ENCODE measurements at regions not wholly inside any gene's neighbourhood (a gene's known extent, or its start where the extent isn't known, plus 50 kb on each side); places are given as distances from the start of the nearest gene placed in this dataset.

DNA sequence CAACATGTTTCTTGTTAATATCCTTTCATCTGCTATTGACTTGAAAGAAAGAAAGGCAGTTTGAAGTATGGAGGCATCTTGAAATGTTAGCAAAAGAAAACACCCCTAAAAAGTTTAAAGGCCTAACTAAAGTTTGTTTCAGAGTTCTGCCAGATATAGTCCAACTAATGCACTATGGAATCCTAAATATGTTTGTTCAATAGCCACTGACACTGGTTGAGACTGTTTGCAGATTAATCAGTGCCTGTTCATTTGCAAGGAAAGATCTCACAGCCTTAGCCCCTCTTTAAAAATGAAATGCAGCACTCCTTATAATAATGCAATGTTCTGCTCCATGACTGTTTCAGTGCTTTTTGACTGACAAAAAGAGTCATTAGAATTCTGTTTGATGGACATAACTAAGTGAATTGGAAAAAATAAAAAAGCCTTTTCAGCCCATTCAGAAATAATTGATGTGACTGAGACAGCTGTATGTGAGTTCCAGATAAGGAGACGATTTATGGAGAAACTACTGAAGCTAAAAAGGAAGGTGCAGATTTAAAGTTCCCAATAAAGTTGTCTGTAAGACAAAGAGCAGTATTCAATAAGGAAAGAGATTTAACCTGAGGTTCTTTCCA, 192.0 kb downstream of the PCDH7 start:
- Histone ChIP-seq H3K9ac (ENCODE audit: low read length) (no peak overlapping the region), H3K9me3 (ENCODE audit: control insufficient read depth, insufficient read depth, low read depth, low read length) (no peaks in the 10 kb centered on the region), H3K27ac (ENCODE audit: low read depth, low read length) (no peak overlapping the region), H3K36me3 (ENCODE audit: control insufficient read depth, insufficient read depth, low read length) (no peaks in the 10 kb centered on the region), H3K27me3 (ENCODE audit: control insufficient read depth, insufficient read depth, low read length) (no peaks in the 10 kb centered on the region), H3K4me1 (ENCODE audit: control insufficient read depth, insufficient read depth, low read length) (peaks cover 20% of the 10 kb centered on the region), H3K4me3 (ENCODE audit: low read depth, low read length) (no peak overlapping the region)

DNA sequence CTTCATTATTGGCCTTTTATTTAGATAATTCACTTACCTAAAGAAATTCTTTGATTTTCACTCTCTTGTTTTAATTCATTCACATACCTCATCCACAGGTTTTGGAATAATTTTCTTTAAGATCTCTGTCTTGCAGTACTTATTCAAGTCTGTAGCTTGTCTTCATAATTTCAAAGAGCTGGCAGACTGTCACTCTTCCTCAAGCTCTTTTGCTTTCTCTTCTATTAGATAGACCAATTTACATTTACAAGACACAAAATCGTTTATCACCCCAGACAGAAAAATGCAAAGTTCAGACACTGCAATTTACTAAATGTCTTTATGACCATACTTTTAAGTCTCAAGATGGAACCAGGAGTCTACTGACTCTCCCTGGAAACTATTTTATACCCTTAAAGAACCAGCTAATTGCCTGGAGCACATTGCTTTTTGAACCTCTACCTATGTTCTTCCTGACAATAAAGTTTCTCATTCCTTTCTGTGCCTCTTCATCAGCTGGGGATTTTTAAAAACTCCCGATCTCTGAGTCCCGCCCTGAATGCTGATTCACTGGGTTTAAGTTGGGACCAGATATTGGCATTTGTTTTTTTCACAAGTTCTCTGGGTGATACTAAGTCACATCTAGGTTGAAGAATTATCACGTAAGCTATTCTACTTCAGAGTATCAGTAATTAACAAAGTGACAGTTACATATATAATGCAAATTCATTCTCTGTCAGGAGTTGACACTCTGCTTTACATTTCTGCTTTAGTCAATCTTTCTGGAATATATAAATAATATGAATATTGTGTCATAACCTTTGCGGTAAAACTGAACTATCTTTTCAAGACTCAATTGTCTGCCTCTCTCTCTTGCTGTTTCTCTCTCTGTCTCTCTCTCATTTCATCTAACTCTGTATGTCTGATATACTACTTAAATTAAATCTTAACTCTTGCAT, 196.4 kb downstream of the PCDH7 start:
- Histone ChIP-seq H3K27ac (ENCODE audit: low read depth, low read length) (0 out of 2 replicates have a peak overlapping the region, but pooled peaks have one; percentile 29), H3K27me3 (ENCODE audit: control insufficient read depth, insufficient read depth, low read length) (no peaks in the 10 kb centered on the region), H3K36me3 (ENCODE audit: control insufficient read depth, insufficient read depth, low read length) (no peaks in the 10 kb centered on the region), H3K4me1 (ENCODE audit: control insufficient read depth, insufficient read depth, low read length) (peaks cover 45% of the 10 kb centered on the region), H3K9me3 (ENCODE audit: control insufficient read depth, insufficient read depth, low read depth, low read length) (no peaks in the 10 kb centered on the region), H3K4me3 (ENCODE audit: low read depth, low read length) (no peak overlapping the region), H3K9ac (ENCODE audit: low read length) (no peak overlapping the region)

DNA sequence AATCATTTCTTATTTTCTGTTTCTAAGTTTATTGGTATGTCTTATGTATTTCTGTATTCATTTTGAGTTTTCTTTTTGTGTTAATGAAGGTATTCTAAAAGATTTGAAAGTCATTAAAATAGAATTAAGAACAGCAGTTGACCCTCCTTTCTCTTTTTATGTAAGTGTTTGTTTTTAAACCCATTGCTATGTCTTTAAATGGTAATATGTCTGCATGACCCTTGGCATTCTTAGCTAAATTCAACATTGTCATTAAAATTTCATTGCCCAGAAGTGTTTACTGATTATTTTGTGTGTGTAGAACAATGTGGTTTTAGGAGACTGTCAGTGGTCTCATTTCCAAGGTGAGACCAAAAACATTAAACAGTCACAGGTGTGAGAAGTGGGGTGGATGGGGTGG, 197.8 kb downstream of the PCDH7 start:
- H3K27ac ChIP-seq (ENCODE audit: low read depth, low read length), result peak overlapping the region; percentile 68; the same call in 1 of the 2 replicates
- H3K4me1 ChIP-seq (ENCODE audit: control insufficient read depth, insufficient read depth, low read length), result peaks cover 37% of the 10 kb centered on the region
- no peak overlapping the region for H3K9ac ChIP-seq (ENCODE audit: low read length)
- no peaks in the 10 kb centered on the region for H3K9me3 ChIP-seq (ENCODE audit: control insufficient read depth, insufficient read depth, low read depth, low read length)
- no peak overlapping the region for H3K4me3 ChIP-seq (ENCODE audit: low read depth, low read length)
- no peaks in the 10 kb centered on the region for H3K27me3 ChIP-seq (ENCODE audit: control insufficient read depth, insufficient read depth, low read length)
- H3K36me3 ChIP-seq (ENCODE audit: control insufficient read depth, insufficient read depth, low read length), result no peaks in the 10 kb centered on the region

DNA sequence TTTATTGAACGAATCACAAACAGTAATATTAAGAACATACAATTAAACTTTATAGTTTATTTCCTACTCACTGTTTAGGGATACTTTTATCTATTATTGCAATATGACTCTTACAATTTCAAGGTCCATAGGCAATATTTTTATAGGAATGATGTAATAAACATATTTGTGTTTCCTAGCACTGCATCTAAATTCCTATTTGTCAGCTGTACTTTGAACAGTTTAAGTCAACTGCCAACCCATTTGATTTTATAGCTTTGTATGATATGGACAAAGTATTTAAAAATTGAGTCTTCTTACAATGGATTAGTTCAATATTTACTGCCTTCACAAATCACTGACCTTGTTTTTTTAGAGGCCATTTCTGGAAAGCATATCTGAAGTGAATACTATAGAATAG, 199.3 kb downstream of the PCDH7 start:
- Histone ChIP-seq H3K4me3 (ENCODE audit: low read depth, low read length) (no peak overlapping the region), H3K4me1 (ENCODE audit: control insufficient read depth, insufficient read depth, low read length) (peaks cover 37% of the 10 kb centered on the region), H3K9me3 (ENCODE audit: control insufficient read depth, insufficient read depth, low read depth, low read length) (no peaks in the 10 kb centered on the region), H3K9ac (ENCODE audit: low read length) (no peak overlapping the region), H3K27ac (ENCODE audit: low read depth, low read length) (no peak overlapping the region), H3K36me3 (ENCODE audit: control insufficient read depth, insufficient read depth, low read length) (no peaks in the 10 kb centered on the region), H3K27me3 (ENCODE audit: control insufficient read depth, insufficient read depth, low read length) (no peaks in the 10 kb centered on the region)

DNA sequence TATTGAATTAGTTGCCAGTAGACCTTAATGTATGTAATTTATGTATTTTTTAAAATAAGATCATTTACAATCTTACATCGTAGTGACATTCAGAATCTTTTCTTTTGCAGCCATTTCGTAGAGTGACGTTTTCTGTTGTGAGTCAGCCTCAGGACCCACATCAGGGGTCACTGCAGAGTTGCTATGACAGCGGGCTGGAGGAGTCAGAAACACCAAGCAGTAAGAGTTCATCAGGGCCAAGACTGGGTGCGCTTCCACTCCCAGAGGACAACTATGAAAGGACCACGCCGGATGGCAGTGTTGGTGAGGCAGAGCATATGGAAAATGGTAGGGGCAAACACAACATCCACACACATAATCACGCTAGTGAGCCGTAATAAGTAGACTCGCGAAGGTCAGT, 199.9 kb downstream of the PCDH7 start:
- no peak overlapping the region for H3K9ac ChIP-seq (ENCODE audit: low read length)
- H3K9me3 ChIP-seq (ENCODE audit: control insufficient read depth, insufficient read depth, low read depth, low read length), result no peaks in the 10 kb centered on the region
- no peak overlapping the region for H3K4me3 ChIP-seq (ENCODE audit: low read depth, low read length)
- H3K4me1 ChIP-seq (ENCODE audit: control insufficient read depth, insufficient read depth, low read length), result peaks cover 37% of the 10 kb centered on the region
- no peaks in the 10 kb centered on the region for H3K27me3 ChIP-seq (ENCODE audit: control insufficient read depth, insufficient read depth, low read length)
- H3K27ac ChIP-seq (ENCODE audit: low read depth, low read length), result no peak overlapping the region
- no peaks in the 10 kb centered on the region for H3K36me3 ChIP-seq (ENCODE audit: control insufficient read depth, insufficient read depth, low read length)

DNA sequence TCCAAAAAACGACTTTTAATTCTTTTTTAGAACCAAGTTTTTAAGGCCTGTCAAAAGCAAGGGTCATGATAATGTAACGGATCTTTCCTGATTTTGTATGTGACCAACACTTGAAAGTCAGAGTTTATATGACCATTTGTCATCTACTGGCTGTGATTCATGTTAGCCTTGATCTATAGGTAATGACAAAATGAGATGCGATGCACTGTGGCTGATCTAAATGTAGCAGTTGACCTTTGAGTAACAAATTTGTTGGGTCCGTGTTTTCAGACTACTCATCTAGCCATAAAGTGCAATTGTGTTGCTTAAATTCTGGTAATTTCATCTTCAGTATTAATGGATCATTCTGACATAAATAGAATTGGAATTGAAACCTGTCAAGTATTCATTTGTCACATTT, 202.5 kb downstream of the PCDH7 start:
- H3K36me3 ChIP-seq (ENCODE audit: control insufficient read depth, insufficient read depth, low read length), result no peaks in the 10 kb centered on the region
- no peak overlapping the region for H3K4me3 ChIP-seq (ENCODE audit: low read depth, low read length)

DNA sequence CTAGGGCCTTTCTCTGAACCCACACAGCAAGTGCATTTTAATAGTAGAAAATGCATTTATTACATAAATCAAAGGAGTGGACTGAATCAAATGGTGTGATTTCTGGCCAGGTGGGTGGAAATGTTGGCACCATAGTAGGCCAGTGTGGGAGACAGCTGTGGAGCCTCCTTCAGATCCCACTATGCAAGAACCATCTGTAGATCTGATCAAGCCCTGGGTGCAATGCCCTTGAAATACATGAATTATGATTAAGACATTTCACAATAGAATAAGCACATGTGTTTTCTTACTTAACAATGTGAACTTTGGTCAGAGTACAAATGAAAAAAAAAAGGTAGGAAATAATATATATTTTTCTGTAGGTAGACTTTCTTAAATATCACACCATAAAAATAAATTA, 204.3 kb downstream of the PCDH7 start:
- no peak overlapping the region for H3K4me3 ChIP-seq (ENCODE audit: low read depth, low read length)
- H3K4me1 ChIP-seq (ENCODE audit: control insufficient read depth, insufficient read depth, low read length), result peaks cover 8% of the 10 kb centered on the region; the same call in 1 of the 2 replicates
- no peaks in the 10 kb centered on the region for H3K9me3 ChIP-seq (ENCODE audit: control insufficient read depth, insufficient read depth, low read depth, low read length)
- no peak overlapping the region for H3K9ac ChIP-seq (ENCODE audit: low read length)
- H3K36me3 ChIP-seq (ENCODE audit: control insufficient read depth, insufficient read depth, low read length), result no peaks in the 10 kb centered on the region
- H3K27ac ChIP-seq (ENCODE audit: low read depth, low read length), result no peak overlapping the region
- no peaks in the 10 kb centered on the region for H3K27me3 ChIP-seq (ENCODE audit: control insufficient read depth, insufficient read depth, low read length)

More for the DNA sequence above, 202.5 kb downstream of the PCDH7 start:
- Histone ChIP-seq H3K27me3 (ENCODE audit: control insufficient read depth, insufficient read depth, low read length) (no peaks in the 10 kb centered on the region), H3K4me1 (ENCODE audit: control insufficient read depth, insufficient read depth, low read length) (peaks cover 24% of the 10 kb centered on the region), H3K9me3 (ENCODE audit: control insufficient read depth, insufficient read depth, low read depth, low read length) (no peaks in the 10 kb centered on the region), H3K9ac (ENCODE audit: low read length) (no peak overlapping the region), H3K27ac (ENCODE audit: low read depth, low read length) (no peak overlapping the region)

DNA sequence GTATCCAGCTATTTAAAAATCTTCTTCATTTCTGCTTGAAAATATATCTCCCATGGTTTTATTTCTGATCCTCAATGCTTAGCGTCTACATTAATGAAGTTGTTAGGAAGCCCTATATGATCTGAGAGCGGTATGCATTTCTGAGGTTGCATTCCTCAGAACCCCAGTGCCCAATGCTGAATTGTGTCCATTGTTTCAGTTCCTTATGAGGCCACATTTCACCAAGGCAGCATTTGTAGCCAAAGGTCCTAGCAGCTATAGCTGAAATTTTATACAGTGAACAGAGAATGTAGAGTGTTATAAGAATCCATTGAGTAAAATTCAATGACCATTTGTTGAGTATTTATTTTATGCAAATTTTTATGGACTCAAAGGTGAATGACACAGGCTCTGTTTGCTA, 209.5 kb downstream of the PCDH7 start:
- Histone ChIP-seq H3K4me3 (ENCODE audit: low read depth, low read length) (no peak overlapping the region), H3K36me3 (ENCODE audit: control insufficient read depth, insufficient read depth, low read length) (no peaks in the 10 kb centered on the region), H3K27ac (ENCODE audit: low read depth, low read length) (no peak overlapping the region), H3K27me3 (ENCODE audit: control insufficient read depth, insufficient read depth, low read length) (no peaks in the 10 kb centered on the region), H3K9ac (ENCODE audit: low read length) (no peak overlapping the region), H3K9me3 (ENCODE audit: control insufficient read depth, insufficient read depth, low read depth, low read length) (no peaks in the 10 kb centered on the region), H3K4me1 (ENCODE audit: control insufficient read depth, insufficient read depth, low read length) (no peaks in the 10 kb centered on the region; the same call in 1 of the 2 replicates)

DNA sequence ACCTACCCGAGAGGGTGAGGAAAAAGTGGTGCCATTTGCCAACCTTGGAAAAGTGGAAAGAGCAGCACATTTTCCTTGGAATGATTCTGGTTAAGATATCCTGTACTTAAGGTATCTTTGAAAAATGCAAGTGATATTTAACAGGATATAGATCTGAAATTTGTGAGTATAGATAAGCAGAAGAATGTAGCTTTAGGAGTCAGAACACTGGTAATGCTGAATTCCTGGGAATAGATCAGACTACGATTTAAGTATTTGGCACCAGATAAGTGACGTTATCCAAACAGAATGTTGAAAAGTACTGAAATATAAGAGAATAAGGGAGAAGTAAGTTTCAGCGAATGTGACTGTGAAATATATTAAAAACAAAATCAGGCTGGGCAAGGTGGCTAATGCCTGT, 210.1 kb downstream of the PCDH7 start:
- H3K4me1 ChIP-seq (ENCODE audit: control insufficient read depth, insufficient read depth, low read length), result no peaks in the 10 kb centered on the region; the same call in 1 of the 2 replicates
- H3K27me3 ChIP-seq (ENCODE audit: control insufficient read depth, insufficient read depth, low read length), result no peaks in the 10 kb centered on the region
- H3K27ac ChIP-seq (ENCODE audit: low read depth, low read length), result no peak overlapping the region
- no peak overlapping the region for H3K4me3 ChIP-seq (ENCODE audit: low read depth, low read length)
- no peak overlapping the region for H3K9ac ChIP-seq (ENCODE audit: low read length)
- no peaks in the 10 kb centered on the region for H3K9me3 ChIP-seq (ENCODE audit: control insufficient read depth, insufficient read depth, low read depth, low read length)
- no peaks in the 10 kb centered on the region for H3K36me3 ChIP-seq (ENCODE audit: control insufficient read depth, insufficient read depth, low read length)

DNA sequence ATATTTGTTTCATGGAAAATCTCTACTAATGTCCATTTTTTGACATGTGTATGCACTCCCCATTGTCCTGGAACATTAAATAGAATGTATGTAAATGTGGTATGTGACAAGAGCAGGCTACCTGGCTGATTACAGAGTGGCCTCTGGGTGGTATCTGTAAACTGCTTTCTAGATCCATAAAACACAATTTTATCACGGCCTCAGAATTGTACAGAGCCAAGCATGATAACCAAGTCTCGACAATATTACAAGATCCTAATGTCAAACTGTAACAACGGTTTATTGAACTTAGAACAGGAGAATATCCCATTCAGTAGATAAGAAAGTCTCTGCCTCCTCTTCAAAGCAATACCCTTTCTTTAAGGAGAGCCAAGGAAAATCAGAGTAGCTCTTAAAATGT, 212.4 kb downstream of the PCDH7 start:
- no peaks in the 10 kb centered on the region for H3K4me1 ChIP-seq (ENCODE audit: control insufficient read depth, insufficient read depth, low read length)
- no peak overlapping the region for H3K9ac ChIP-seq (ENCODE audit: low read length)
- no peaks in the 10 kb centered on the region for H3K27me3 ChIP-seq (ENCODE audit: control insufficient read depth, insufficient read depth, low read length)
- no peaks in the 10 kb centered on the region for H3K9me3 ChIP-seq (ENCODE audit: control insufficient read depth, insufficient read depth, low read depth, low read length)
- no peak overlapping the region for H3K4me3 ChIP-seq (ENCODE audit: low read depth, low read length)
- H3K27ac ChIP-seq (ENCODE audit: low read depth, low read length), result no peak overlapping the region
- no peaks in the 10 kb centered on the region for H3K36me3 ChIP-seq (ENCODE audit: control insufficient read depth, insufficient read depth, low read length)

DNA sequence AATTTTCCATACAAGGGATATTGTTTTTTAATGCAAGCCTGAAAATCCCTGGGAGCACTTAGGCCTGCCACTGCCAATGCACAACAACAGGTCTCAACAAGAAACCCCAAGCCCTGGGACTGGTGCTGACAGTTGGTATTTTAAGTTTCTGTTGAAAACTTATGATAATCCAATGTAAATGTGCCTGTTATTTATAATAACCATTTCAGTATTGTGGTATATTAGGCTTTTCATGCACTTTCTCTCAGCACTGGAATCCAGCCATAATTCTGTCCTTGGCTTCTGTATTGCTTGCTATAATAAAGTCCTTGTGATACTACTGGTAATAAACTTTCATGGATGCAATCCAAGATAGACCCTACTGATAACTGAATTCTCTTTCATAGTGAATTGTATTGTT, 218.9 kb downstream of the PCDH7 start:
- Histone ChIP-seq H3K27me3 (ENCODE audit: control insufficient read depth, insufficient read depth, low read length) (no peaks in the 10 kb centered on the region), H3K4me1 (ENCODE audit: control insufficient read depth, insufficient read depth, low read length) (no peaks in the 10 kb centered on the region), H3K27ac (ENCODE audit: low read depth, low read length) (no peak overlapping the region), H3K9me3 (ENCODE audit: control insufficient read depth, insufficient read depth, low read depth, low read length) (no peaks in the 10 kb centered on the region), H3K36me3 (ENCODE audit: control insufficient read depth, insufficient read depth, low read length) (no peaks in the 10 kb centered on the region), H3K9ac (ENCODE audit: low read length) (no peak overlapping the region), H3K4me3 (ENCODE audit: low read depth, low read length) (no peak overlapping the region)
